Endothelial cell of umbilical vein (primary cell): ENCODE measurements at regions not wholly inside any gene's neighbourhood (a gene's known extent, or its start where the extent isn't known, plus 50 kb on each side); places are given as distances from the start of the nearest gene placed in this dataset.

Experiments used
- BruUV-seq: library from RNA; stranded (reverse); fragments of 400-500 nt; replicated peaks from 2 replicates; lab custom pipeline; 2021; lab: Mats Ljungman, UMichigan
- CTCF ChIA-PET: fragments of 300-600, 350-600 bp; sonication (Branson Sonifier 250); formaldehyde crosslinking; loops from one replicate; lab custom pipeline; 2021; ENCODE audit warnings: antibody characterized with exemption, inconsistent platforms; lab: Charles Lee
- POLR2A ChIA-PET: fragments of 300-600, 350-600 bp; sonication (Branson Sonifier 250); formaldehyde crosslinking; loops from one replicate; lab custom pipeline; 2021; ENCODE audit warnings: antibody characterized with exemption, inconsistent platforms; lab: Charles Lee
- DNase-seq: peaks from one replicate; pipeline ENCODE4 v3.0.0-alpha.2; 2011; ENCODE audit warnings: low read depth, low spot score
- FAIRE-seq: peaks from 2 replicates; lab custom pipeline; 2011; peaks lifted over from hg19 to GRCh38; lab: Jason Lieb, UNC
- H2AFZ ChIP-seq: 2 replicates; pipeline ENCODE4 v1.6.0; 2012; ENCODE audit warnings: low read depth, low read length, control low read depth, inconsistent platforms
- H3K27ac ChIP-seq: 2 replicates; pipeline ENCODE4 v1.5.1; 2011; ENCODE audit warnings: low read depth, mild to moderate bottlenecking, control low read depth, low read length, moderate library complexity; ENCODE audit not compliant: insufficient read depth
- H3K27me3 ChIP-seq, 2 experiments: 2 replicates each; pipeline versions ENCODE4 v1.6.0 to v1.6.1; 2011; ENCODE audit warnings: low read length in 2 of 2, mixed read lengths in 1 of 2; ENCODE audit not compliant: control insufficient read depth in 2 of 2, insufficient read depth in 2 of 2
- H3K36me3 ChIP-seq, 2 experiments: 2 replicates in 1 of 2; 3 replicates in 1 of 2; pipeline ENCODE4 v1.5.1; 2011; ENCODE audit warnings: low read length in 2 of 2, mild to moderate bottlenecking in 1 of 2, moderate library complexity in 1 of 2; ENCODE audit not compliant: control insufficient read depth in 2 of 2, insufficient read depth in 2 of 2; ENCODE audit errors: extremely low read depth in 1 of 2
- H3K4me1 ChIP-seq: 3 replicates; pipeline ENCODE4 v1.5.1; 2011; ENCODE audit warnings: mild to moderate bottlenecking, low read length; ENCODE audit not compliant: control insufficient read depth, insufficient read depth; ENCODE audit errors: extremely low read depth
- H3K4me2 ChIP-seq: 2 replicates; pipeline ENCODE4 v1.6.1; 2011; ENCODE audit warnings: low read length, control low read depth, mixed read lengths; ENCODE audit not compliant: insufficient read depth
- H3K4me3 ChIP-seq, 3 experiments: fragments of 200-600 bp in 1 of 3; sonication (generic), shearing (Covaris generic) in 1 of 3; replicated peaks in 1 of 3; 2 replicates each; pipeline ENCODE4 v1.5.1; 2011 to 2016; ENCODE audit warnings: control low read depth in 3 of 3, low read length in 3 of 3, mild to moderate bottlenecking in 2 of 3, inconsistent platforms in 1 of 3, low read depth in 1 of 3, moderate library complexity in 1 of 3; ENCODE audit not compliant: insufficient read depth in 1 of 3
- H3K79me2 ChIP-seq: 2 replicates; pipeline ENCODE4 v1.6.0; 2012; ENCODE audit warnings: low read length, inconsistent platforms; ENCODE audit not compliant: control insufficient read depth, insufficient read depth
- H3K9ac ChIP-seq: replicated peaks from 2 replicates; pipeline ENCODE3; 2011; ENCODE audit warnings: low read length, control low read depth; ENCODE audit not compliant: insufficient read depth; ENCODE audit errors: extremely low read depth
- H3K9me1 ChIP-seq: replicated peaks from 3 replicates; pipeline ENCODE4 v1.6.0; 2011; ENCODE audit warnings: mild to moderate bottlenecking, low read length; ENCODE audit not compliant: control insufficient read depth, insufficient read depth; ENCODE audit errors: extremely low read depth
- H3K9me3 ChIP-seq: replicated peaks from 2 replicates; pipeline ENCODE4 v1.5.1; 2012; ENCODE audit warnings: low read length, inconsistent platforms; ENCODE audit not compliant: control insufficient read depth, insufficient read depth
- H4K20me1 ChIP-seq: replicated peaks from 2 replicates; pipeline ENCODE3; 2011; ENCODE audit warnings: mild to moderate bottlenecking, low read length; ENCODE audit not compliant: control insufficient read depth, insufficient read depth; ENCODE audit errors: extremely low read depth
- CTCF ChIP-seq, 2 donors: IDR thresholded peaks; 1 replicate in 1 of 2; 2 replicates in 1 of 2; pipeline ENCODE4 v1.5.1; 2011; ENCODE audit warnings: low read length in 2 of 2, mild to moderate bottlenecking in 2 of 2, moderate library complexity in 2 of 2, control low read depth in 1 of 2, inconsistent platforms in 1 of 2, low read depth in 1 of 2; ENCODE audit not compliant: insufficient read depth in 1 of 2; ENCODE audit errors: extremely low read depth in 1 of 2
- EZH2 ChIP-seq: IDR thresholded peaks from 2 replicates; pipeline ENCODE4 v1.6.1; 2012; ENCODE audit warnings: borderline replicate concordance, low read depth, mild to moderate bottlenecking, moderate library complexity, low read length, inconsistent platforms; ENCODE audit not compliant: severe bottlenecking
- FOS ChIP-seq: IDR thresholded peaks from 2 replicates; pipeline ENCODE4 v1.6.1; 2011; ENCODE audit warnings: mild to moderate bottlenecking, low read length, moderate library complexity, borderline replicate concordance; ENCODE audit not compliant: insufficient read depth
- GATA2 ChIP-seq: IDR thresholded peaks from 2 replicates; pipeline ENCODE4 v1.7.0; 2011; ENCODE audit warnings: low read depth, mild to moderate bottlenecking, moderate library complexity, mixed read lengths, low read length; ENCODE audit not compliant: insufficient read length, insufficient read depth
- JUN ChIP-seq: IDR thresholded peaks from 2 replicates; pipeline ENCODE4 v1.6.1; 2011; ENCODE audit warnings: borderline replicate concordance, low read depth; ENCODE audit not compliant: insufficient read length, insufficient read depth
- MYC ChIP-seq: IDR thresholded peaks from one replicate; pipeline ENCODE4 v1.6.1; 2011; ENCODE audit warnings: mild to moderate bottlenecking, low read depth, low read length
- POLR2A ChIP-seq: IDR thresholded peaks from 2 replicates; pipeline ENCODE4 v1.6.1; 2012; ENCODE audit warnings: low read depth, mild to moderate bottlenecking, control low read depth, low read length
- POLR2AphosphoS5 ChIP-seq: IDR thresholded peaks from 2 replicates; pipeline ENCODE4 v1.6.1; 2012; ENCODE audit warnings: low read depth, mild to moderate bottlenecking, control low read depth, low read length, moderate library complexity; ENCODE audit not compliant: insufficient read depth
- dilution Hi-C: fragments of 300-500 bp; cut with MboI; formaldehyde crosslinking; loops from one replicate; pipeline ENCODE4 v1.15.0; 2019; ENCODE audit warnings: low sequenced_read_pairs; ENCODE audit not compliant: extremely low pct_ligation_motif_present
- intact Hi-C: fragments of 100-400 bp; cut with micrococcal nuclease; formaldehyde crosslinking; loops from one replicate; pipeline ENCODE4 v1.10.0; 2022
- TF ChIP-seq, protein P1 (sequence below): IDR thresholded peaks from 2 replicates; pipeline ENCODE4 v1.6.1; 2011; ENCODE audit not compliant: insufficient read depth, insufficient read length

- FAIRE-seq = no peak
Observed at GRCh38 chr22:48658246-48658645, 1169.4 kb downstream of the BRD1 start.

More at GRCh38 chr22:48658246-48658645, 1169.4 kb downstream of the BRD1 start:
- H3K9me1 ChIP-seq = no peaks in the 10 kb centered on the region
- TF ChIP-seq POLR2A = no peak
- TF ChIP-seq FOS = no peak
- TF ChIP-seq MYC = no peak
- TF ChIP-seq CTCF (IDR thresholded peaks at IDR 0.05; ENCODE audit: extremely low read depth in 1 of 2, insufficient read depth in 1 of 2, low read depth in 1 of 2, low read length in 2 of 2) = no peak
- TF ChIP-seq POLR2AphosphoS5 = no peak
- no peak for TF ChIP-seq GATA2
- no peak for TF ChIP-seq EZH2
- TF ChIP-seq JUN = no peak
- TF ChIP-seq, protein P1, sequence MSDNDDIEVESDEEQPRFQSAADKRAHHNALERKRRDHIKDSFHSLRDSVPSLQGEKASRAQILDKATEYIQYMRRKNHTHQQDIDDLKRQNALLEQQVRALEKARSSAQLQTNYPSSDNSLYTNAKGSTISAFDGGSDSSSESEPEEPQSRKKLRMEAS = no peak
- no peaks in the 10 kb centered on the region for H3K79me2 ChIP-seq
- no peak for DNase-seq
- no peaks in the 10 kb centered on the region for H3K27me3 ChIP-seq
- no peaks in the 10 kb centered on the region for H3K4me1 ChIP-seq
- no peaks in the 10 kb centered on the region for H4K20me1 ChIP-seq
- H2AFZ ChIP-seq = no peak overlapping the region
- no peaks in the 10 kb centered on the region for H3K36me3 ChIP-seq
- ChIA-PET CTCF (no interaction called here), POLR2A (no interaction called here)
- no peak overlapping the region for H3K9ac ChIP-seq
- BruUV-seq = no TSS peak
- no peak overlapping the region for H3K27ac ChIP-seq
- H3K4me3 ChIP-seq = no peak overlapping the region
- H3K9me3 ChIP-seq = peaks cover 12% of the 10 kb centered on the region
- H3K4me2 ChIP-seq = no peak overlapping the region
- intact Hi-C loops = no loop called here
- dilution Hi-C loops = no loop called here
